ENCODE measurements at regions not wholly inside any gene's neighbourhood (a gene's known extent, or its start where the extent isn't known, plus 50 kb on each side); places are given as distances from the start of the nearest gene placed in this dataset.

GRCh38 chr6:137755284-137755683 lies 111.8 kb upstream of the TNFAIP3 start:
- TF ChIP-seq CTCF (IDR thresholded peaks at IDR 0.05; ENCODE audit: insufficient read depth, low read length) (no peak), POLR2AphosphoS5 (IDR thresholded peaks at IDR 0.05; ENCODE audit: low read depth) (no peak), REST (IDR thresholded peaks at IDR 0.05; ENCODE audit: insufficient replicate concordance, low read depth) (no peak), SPI1 (IDR thresholded peaks at IDR 0.05; ENCODE audit: borderline replicate concordance, low read depth) (no peak), GABPA (IDR thresholded peaks at IDR 0.05; ENCODE audit: low read depth) (no peak)

Data from HL-60 (cell line).